ENCODE measurements at regions not wholly inside any gene's neighbourhood (a gene's known extent, or its start where the extent isn't known, plus 50 kb on each side); places are given as distances from the start of the nearest gene placed in this dataset.

DNA sequence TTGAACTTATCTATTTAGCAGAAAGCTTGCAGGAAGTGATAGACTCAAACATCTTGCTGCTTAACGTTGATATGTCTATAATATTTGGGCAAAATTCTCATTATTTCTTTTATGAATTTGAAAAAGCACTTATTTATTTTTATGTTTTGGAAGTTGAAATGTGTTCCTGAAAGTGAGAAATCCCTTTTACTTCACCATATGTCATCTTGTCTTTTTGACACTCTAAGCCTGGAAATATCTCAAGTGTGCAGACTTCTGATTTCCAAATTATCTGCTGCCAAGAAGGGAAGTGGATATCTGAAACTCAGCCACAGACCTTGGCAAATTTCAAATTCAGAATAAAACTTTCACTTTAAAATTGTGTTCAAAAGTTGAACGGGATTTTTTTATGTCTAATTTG, 368.7 kb upstream of the MANEA start:
- Histone ChIP-seq H3K9me3 (no peaks in the 10 kb centered on the region), H3K27me3 (no peaks in the 10 kb centered on the region), H3K4me3 (ENCODE audit: low read depth, low read length) (no peak overlapping the region), H3K36me3 (no peaks in the 10 kb centered on the region), H3K4me1 (0 out of 2 replicates have a peak, but pooled peaks cover 2% of the 10 kb centered on the region)
- no peak for TF ChIP-seq CTCF (IDR thresholded peaks at IDR 0.05; ENCODE audit: low read depth, low read length)
- DNase-seq: no peak

GRCh38 chr6:95209074-95209473, 368.3 kb upstream of the MANEA start:
- H3K4me1 ChIP-seq: 0 out of 2 replicates have a peak, but pooled peaks cover 2% of the 10 kb centered on the region
- TF ChIP-seq CTCF (IDR thresholded peaks at IDR 0.05; ENCODE audit: low read depth, low read length): no peak
- no peak for DNase-seq
- no peaks in the 10 kb centered on the region for H3K9me3 ChIP-seq
- H3K36me3 ChIP-seq: no peaks in the 10 kb centered on the region
- H3K27me3 ChIP-seq: no peaks in the 10 kb centered on the region
- H3K4me3 ChIP-seq (ENCODE audit: low read depth, low read length): no peak overlapping the region

- no peaks in the 10 kb centered on the region for H3K36me3 ChIP-seq
- no peak for DNase-seq
- H3K4me3 ChIP-seq (ENCODE audit: low read depth, low read length): no peak overlapping the region
- no peaks in the 10 kb centered on the region for H3K27me3 ChIP-seq
- TF ChIP-seq CTCF (IDR thresholded peaks at IDR 0.05; ENCODE audit: low read depth, low read length): no peak
- H3K4me1 ChIP-seq: peaks cover 3% of the 10 kb centered on the region; the same call in 1 of the 2 replicates
- H3K9me3 ChIP-seq: no peaks in the 10 kb centered on the region
Measured at GRCh38 chr6:95216555-95216954, 360.8 kb upstream of the MANEA start.

DNA sequence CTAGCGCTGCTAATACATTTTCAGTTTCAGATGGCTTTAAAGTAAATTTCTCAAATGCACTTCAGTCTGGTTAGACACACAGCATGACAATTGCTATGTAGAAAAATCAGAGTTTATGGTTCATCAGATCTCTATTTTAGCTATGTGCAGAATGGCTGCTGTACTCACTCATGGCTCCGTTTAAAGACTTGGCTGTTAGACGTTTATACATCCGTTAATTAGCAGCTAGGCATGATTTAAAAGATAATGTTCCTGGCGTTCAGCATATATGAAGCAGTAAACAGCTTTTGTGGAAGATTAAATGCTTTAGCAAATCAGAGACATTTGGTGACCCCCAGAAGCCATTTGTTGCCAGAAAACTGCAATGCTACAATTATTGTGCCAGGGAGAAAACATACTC, 350.0 kb upstream of the MANEA start:
- Histone ChIP-seq H3K36me3 (no peaks in the 10 kb centered on the region), H3K27me3 (no peaks in the 10 kb centered on the region), H3K9me3 (no peaks in the 10 kb centered on the region), H3K4me3 (ENCODE audit: low read depth, low read length) (peak overlapping the region; percentile 47), H3K4me1 (peaks cover 24% of the 10 kb centered on the region)
- DNase-seq: no peak
- no peak for TF ChIP-seq CTCF (IDR thresholded peaks at IDR 0.05; ENCODE audit: low read depth, low read length)

DNA sequence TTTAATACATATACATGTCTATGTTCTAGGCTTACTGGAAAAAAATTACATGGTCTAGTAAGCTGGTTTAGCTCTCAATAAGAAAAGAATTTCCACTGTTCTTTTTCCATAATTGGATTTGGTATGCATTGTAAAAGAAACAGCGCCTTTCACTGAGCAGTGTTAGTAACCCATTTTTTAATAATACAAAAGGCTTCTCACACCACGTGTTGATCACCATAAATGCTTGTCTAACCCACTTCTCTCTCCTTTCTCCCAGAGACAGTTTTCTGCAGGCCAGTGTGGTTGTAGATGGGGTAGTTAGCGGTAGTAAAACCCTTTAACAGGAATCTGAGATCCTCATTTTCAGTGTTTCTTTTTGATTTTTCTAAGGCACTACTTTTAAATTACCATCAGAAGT, 348.7 kb upstream of the MANEA start:
- peaks cover 24% of the 10 kb centered on the region for H3K4me1 ChIP-seq
- no peaks in the 10 kb centered on the region for H3K27me3 ChIP-seq
- TF ChIP-seq CTCF (IDR thresholded peaks at IDR 0.05; ENCODE audit: low read depth, low read length): no peak
- no peak for DNase-seq
- no peak overlapping the region for H3K4me3 ChIP-seq (ENCODE audit: low read depth, low read length)
- no peaks in the 10 kb centered on the region for H3K36me3 ChIP-seq
- H3K9me3 ChIP-seq: no peaks in the 10 kb centered on the region

DNA sequence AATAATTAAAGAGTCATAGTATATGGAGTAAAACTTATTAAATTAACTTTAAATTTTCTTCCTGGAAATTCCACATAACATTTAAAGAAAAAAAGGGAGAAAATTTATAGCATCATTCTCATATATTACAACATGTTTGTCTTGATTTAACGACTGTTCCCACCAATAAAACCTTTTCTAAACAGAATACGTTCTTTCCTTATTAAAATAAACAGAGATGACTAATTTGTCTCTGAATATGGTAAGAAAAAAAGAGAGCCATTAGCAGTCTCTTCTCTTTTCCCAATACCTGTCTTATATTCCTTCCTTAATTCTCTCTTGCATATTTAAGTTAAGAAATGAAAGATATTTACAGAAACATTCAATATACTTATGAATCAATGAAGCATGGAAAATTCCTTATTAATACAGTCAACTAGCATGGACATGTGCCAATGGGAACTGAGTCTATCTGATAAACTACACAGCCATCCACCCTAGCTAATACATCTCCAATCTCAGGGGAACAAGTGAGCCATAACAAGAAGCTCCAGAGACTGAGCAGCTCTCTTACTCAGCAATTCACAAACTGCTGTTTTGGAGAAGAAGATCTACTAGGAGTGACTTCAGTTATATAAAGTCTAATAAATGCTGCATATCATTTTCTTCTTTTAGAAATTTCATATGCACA, 347.1 kb upstream of the MANEA start:
- no peak for TF ChIP-seq CTCF (IDR thresholded peaks at IDR 0.05; ENCODE audit: low read depth, low read length)
- peak; percentile 63 for DNase-seq
- 0 out of 2 replicates have a peak overlapping the region, but pooled peaks have one; percentile 7 for H3K4me3 ChIP-seq (ENCODE audit: low read depth, low read length)
- H3K9me3 ChIP-seq: no peaks in the 10 kb centered on the region
- no peaks in the 10 kb centered on the region for H3K36me3 ChIP-seq
- H3K27me3 ChIP-seq: no peaks in the 10 kb centered on the region
- peaks cover 24% of the 10 kb centered on the region for H3K4me1 ChIP-seq

Measured in BE2C (cell line).